ENCODE measurements at regions not wholly inside any gene's neighbourhood (a gene's known extent, or its start where the extent isn't known, plus 50 kb on each side); places are given as distances from the start of the nearest gene placed in this dataset.

GRCh38 chr15:95853350-95853749, 477.1 kb upstream of the NR2F2 start:
- no peaks in the 10 kb centered on the region for H3K27me3 Mint-ChIP-seq (ENCODE audit: unreplicated experiment)
- H3K36me3 Mint-ChIP-seq (ENCODE audit: insufficient read depth, unreplicated experiment) = no peaks in the 10 kb centered on the region
- H3K27ac Mint-ChIP-seq (ENCODE audit: unreplicated experiment) = no peak overlapping the region
- CTCF ChIA-PET = no interaction called here
- peaks cover 22% of the 10 kb centered on the region for H3K4me1 Mint-ChIP-seq (ENCODE audit: low read depth, unreplicated experiment)
- DNase-seq = no peak
- H3K4me3 Mint-ChIP-seq (ENCODE audit: low read depth, unreplicated experiment) = no peak overlapping the region
- no TSS peak for BruUV-seq (replicated peaks)
- intact Hi-C loops (cut with micrococcal nuclease; ENCODE audit: unreplicated experiment) = no loop called here
- no peak for TF ChIP-seq CTCF (IDR thresholded peaks at IDR 0.05; ENCODE audit: unreplicated experiment)
- peaks cover 5% of the 10 kb centered on the region for H3K9me3 Mint-ChIP-seq (ENCODE audit: low read depth, unreplicated experiment)

DNA sequence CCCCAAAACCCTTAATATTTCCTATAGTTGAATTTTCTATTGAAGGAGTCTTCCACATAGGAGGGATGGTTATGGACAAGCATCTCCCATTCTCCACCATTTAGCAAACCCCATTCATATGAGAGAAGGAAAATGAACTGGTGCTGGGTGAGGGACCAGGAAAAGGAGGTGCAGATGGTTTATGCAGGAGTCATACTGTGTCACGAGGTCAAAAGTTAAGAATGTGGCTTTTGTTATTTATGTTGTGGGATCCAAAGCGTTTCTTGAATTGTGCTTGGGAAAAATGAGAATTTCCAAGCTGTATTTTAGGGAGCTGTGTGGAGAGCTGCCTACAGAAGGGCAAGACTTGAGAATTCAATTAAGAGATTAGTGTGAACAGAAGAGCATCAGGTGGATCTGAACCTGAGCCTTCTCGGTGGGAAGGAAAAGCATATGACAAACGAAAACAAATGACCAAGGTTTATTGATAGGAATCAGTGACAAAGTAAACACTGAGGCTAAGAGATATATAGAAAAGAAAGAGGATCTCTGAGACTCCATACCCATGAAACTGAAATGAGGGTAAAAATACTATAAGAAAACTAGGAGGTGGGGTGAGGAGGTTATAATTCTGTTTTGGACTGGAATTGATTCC, 473.3 kb upstream of the NR2F2 start:
- H3K4me3 Mint-ChIP-seq (ENCODE audit: low read depth, unreplicated experiment) = no peak overlapping the region
- CTCF ChIA-PET = no interaction called here
- no peaks in the 10 kb centered on the region for H3K27me3 Mint-ChIP-seq (ENCODE audit: unreplicated experiment)
- H3K9me3 Mint-ChIP-seq (ENCODE audit: low read depth, unreplicated experiment) = no peaks in the 10 kb centered on the region
- peaks cover 22% of the 10 kb centered on the region for H3K4me1 Mint-ChIP-seq (ENCODE audit: low read depth, unreplicated experiment)
- H3K36me3 Mint-ChIP-seq (ENCODE audit: insufficient read depth, unreplicated experiment) = no peaks in the 10 kb centered on the region
- DNase-seq = no peak
- no peak for TF ChIP-seq CTCF (IDR thresholded peaks at IDR 0.05; ENCODE audit: unreplicated experiment)
- no peak overlapping the region for H3K27ac Mint-ChIP-seq (ENCODE audit: unreplicated experiment)
- intact Hi-C loops (cut with micrococcal nuclease; ENCODE audit: unreplicated experiment) = no loop called here
- BruUV-seq (replicated peaks) = no TSS peak

GRCh38 chr15:95857758-95858157, 472.7 kb upstream of the NR2F2 start:
- no peak for DNase-seq
- TF ChIP-seq CTCF (IDR thresholded peaks at IDR 0.05; ENCODE audit: unreplicated experiment) = no peak
- Mint-ChIP-seq H3K4me3 (ENCODE audit: low read depth, unreplicated experiment) (no peak overlapping the region), H3K27ac (ENCODE audit: unreplicated experiment) (no peak overlapping the region), H3K27me3 (ENCODE audit: unreplicated experiment) (no peaks in the 10 kb centered on the region), H3K9me3 (ENCODE audit: low read depth, unreplicated experiment) (no peaks in the 10 kb centered on the region), H3K4me1 (ENCODE audit: low read depth, unreplicated experiment) (peaks cover 22% of the 10 kb centered on the region), H3K36me3 (ENCODE audit: insufficient read depth, unreplicated experiment) (no peaks in the 10 kb centered on the region)
- intact Hi-C loops (cut with micrococcal nuclease; ENCODE audit: unreplicated experiment) = no loop called here
- CTCF ChIA-PET = no interaction called here
- BruUV-seq (replicated peaks) = no TSS peak

GRCh38 chr15:95860406-95860805, 470.1 kb upstream of the NR2F2 start:
- no peak for TF ChIP-seq CTCF (IDR thresholded peaks at IDR 0.05; ENCODE audit: unreplicated experiment)
- intact Hi-C loops (cut with micrococcal nuclease; ENCODE audit: unreplicated experiment) = no loop called here

More at GRCh38 chr15:95860406-95860805, 470.1 kb upstream of the NR2F2 start:
- CTCF ChIA-PET = no interaction called here
- Mint-ChIP-seq H3K4me3 (ENCODE audit: low read depth, unreplicated experiment) (no peak overlapping the region), H3K9me3 (ENCODE audit: low read depth, unreplicated experiment) (no peaks in the 10 kb centered on the region), H3K4me1 (ENCODE audit: low read depth, unreplicated experiment) (peaks cover 14% of the 10 kb centered on the region), H3K27ac (ENCODE audit: unreplicated experiment) (no peak overlapping the region), H3K36me3 (ENCODE audit: insufficient read depth, unreplicated experiment) (no peaks in the 10 kb centered on the region), H3K27me3 (ENCODE audit: unreplicated experiment) (no peaks in the 10 kb centered on the region)
- DNase-seq = no peak
- BruUV-seq (replicated peaks) = no TSS peak

Data from Calu3 (cell line).